ENCODE measurements at regions not wholly inside any gene's neighbourhood (a gene's known extent, or its start where the extent isn't known, plus 50 kb on each side); places are given as distances from the start of the nearest gene placed in this dataset.
A peak's percentile ranks its signal among the peaks of the same experiment; 100 is the strongest.
"Not testable (repeated sequence)": the region's sequence is repeated elsewhere in the genome, so short reads cannot be mapped to it uniquely, and the experiment has no call there.

DNA sequence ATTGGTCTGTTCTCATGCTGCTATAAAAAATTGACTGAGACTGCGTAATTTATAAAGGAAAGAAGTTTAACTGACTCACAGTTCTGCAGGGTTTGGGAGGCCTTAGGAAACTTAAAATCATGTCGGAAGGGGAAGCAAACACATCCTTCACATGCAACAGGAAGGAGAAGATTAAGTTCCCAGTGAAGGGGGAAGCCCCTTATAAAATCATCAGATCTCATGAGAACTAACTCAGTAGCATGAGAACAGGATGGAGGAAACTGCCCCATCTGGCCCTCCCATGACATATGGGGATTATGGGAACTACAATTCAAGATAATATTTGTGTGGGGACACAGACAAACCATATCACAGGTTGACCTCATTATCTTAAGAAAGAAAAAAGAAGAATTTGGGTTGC is 134.5 kb downstream of the PPP1R3A start:
- no peak for DNase-seq

DNA sequence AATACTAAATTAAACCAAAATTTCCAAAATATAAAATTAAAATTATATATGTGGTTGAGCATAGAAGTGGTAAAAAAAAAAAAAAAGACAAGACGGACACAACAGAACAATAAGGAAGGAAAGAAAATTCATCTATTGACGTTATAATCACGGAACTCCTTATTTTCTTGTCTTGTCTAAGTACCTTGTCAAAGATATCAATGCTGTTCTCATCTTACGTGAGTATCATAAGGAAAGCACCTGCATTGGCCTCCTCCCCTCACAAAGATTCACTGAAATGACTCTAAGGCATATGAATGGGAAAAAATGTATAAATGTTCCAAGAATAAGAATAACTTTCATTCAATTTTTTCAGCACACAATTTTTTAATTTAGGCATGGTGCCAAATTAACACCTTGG is 135.4 kb downstream of the PPP1R3A start:
- no peak for DNase-seq

DNA sequence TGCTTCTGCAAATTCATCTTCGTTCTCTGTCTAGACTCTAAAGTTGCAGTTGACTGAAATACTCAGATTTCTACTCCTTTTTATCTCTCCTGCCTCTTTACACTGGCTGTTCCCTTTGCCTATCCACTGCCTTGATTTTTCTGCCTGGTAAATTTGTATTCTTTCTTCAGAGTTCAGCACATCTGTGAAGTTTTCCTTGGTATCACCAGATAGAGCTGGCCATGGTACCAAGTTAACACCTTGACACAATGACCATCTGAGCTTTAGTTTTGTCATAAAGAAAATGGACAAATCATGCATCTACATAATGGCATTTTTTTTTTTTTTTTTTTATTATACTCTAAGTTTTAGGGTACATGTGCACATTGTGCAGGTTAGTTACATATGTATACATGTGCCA is 143.0 kb downstream of the PPP1R3A start:
- no peak for DNase-seq

DNA sequence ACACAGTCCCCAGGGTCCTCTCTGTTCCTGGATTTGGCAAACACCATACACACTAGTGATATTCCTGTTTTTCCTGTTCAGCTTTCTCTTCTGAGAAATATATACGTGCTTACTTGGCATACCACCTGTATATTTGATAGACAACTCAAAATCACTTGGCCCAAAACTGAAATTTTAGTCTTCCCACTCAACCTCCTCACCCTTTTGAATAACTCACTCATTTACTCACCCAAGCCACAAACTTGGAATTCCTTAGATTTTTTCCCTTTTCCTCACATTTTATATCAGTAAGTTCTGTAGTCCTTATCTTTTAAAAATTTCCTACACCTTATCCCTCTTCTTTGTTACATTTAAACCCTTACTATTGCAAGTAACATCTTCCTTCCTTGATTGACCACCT is 143.4 kb downstream of the PPP1R3A start:
- no peak for DNase-seq

DNA sequence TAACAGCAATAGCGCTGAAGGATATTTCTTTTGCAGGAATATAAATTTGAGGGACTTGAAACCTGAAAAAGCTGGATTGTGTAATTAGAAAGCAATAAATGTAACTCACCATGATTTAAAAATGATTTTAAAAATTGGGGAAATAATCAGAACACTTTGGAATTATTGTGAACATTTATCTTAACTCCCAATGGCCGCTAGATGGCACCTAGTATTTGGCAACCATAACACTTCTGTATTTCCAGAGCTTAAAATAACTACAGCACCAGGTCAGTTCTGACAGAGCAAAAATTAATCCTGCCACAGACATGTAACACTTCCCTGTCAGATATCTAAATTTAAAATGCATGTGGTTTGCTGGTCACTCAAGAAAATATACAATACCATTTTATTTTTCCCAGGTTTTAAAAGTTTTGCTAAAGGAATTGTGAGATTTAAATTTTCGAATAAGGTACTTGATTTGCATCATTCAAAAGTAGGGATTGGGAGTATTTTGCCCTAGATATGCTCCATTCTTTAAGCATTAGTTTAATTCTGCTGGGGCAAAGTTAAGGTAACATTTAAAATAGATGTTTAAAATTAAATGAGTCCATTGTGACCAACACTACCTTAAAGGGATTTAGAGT is 144.5 kb downstream of the PPP1R3A start:
- DNase-seq, result peak in 1 of 56 donors; percentile 14

DNA sequence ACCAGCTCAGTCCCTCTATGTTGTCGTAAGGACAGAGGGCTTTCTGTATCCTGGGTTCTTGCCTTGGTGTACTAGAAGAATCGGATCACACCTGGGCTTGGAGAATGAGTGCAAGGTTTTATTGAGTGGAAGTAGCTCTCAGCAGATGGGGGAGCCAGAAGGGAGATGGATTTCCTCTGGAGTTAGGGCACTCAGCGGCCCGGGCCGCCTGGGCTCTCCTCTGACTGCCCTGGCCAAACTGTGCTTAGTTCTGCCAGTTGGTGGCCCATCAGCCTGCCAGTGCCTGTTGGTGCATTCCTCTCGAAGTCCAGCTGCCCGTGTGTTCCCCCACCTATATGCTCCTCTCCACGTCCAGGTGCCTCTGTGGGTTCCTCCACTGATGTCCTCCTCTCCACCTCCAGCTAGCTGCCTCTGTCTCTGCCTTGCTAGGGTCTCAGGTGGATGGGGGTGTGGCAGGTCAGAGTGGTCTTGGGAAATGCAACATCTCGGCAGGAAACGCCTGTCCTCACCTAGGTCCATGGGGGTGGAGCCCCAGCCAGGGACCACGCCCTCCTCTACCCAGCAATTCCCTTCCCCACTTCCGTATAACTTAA is 148.6 kb downstream of the PPP1R3A start:
- no peak for DNase-seq

DNA sequence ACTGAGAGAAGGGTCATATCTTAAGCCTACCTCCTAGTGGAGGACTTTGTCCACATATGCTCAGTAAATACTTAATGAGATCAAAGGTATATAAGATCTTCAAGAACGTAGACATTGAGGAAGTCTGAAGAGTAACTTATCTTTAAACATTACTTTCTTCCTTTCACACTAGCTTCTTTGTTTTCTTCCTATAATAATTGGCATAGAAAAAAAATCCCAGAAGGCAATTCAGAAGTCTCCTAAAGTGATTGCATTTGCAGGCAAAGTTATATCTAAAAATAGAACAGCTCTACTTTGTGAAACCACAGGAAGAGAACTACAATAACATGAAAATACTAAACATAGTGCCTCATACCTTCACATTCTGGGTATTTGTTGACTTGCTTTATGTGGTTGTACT is 150.4 kb downstream of the PPP1R3A start:
- no peak for DNase-seq

DNA sequence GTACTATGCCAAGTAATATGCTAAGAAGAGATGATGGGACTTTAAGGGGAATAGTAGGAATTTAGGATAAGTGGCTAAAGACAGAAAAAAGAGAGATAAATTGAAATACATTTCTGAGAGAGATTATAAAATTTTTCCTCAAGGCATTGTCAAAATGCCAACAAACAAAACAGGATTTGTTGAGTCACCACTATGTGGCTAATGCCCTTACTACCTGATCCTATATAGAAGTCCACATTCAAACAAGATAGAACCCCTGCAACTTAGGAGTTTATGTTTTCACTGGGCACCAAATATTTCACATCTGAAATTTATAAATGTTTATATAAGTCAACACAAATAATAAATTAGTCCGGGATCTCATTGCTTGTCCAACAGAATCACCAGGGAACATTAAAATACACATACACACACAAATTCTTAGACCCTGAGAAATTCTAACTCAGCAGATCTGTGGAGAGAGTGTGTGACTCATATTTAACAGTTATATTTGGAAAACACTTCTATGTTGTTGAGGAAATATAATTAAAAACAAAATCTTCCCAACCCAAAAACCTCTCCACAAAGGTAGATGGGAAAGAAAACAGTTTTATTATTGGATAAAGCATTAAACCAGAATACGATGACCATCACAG is 154.3 kb downstream of the PPP1R3A start:
- no peak for DNase-seq

DNA sequence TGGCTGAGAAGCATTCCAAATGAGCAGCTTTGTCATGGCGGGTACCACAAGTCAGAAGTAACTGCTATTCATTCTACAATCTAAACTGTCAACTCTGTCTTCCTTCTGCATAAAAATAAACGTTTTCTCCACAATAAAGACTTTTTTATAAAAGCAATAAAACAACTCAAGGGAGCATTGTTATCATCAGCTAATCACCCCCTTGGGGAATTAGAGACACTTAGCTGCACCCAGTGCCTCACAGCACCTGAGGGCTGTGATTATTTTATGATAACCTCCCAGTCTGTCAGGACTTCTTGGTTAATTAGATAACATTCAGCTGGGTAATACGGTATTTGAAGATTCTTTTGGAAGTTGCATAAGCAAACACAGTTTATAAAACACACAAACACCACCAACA is 155.6 kb downstream of the PPP1R3A start:
- DNase-seq, result no peak

DNA sequence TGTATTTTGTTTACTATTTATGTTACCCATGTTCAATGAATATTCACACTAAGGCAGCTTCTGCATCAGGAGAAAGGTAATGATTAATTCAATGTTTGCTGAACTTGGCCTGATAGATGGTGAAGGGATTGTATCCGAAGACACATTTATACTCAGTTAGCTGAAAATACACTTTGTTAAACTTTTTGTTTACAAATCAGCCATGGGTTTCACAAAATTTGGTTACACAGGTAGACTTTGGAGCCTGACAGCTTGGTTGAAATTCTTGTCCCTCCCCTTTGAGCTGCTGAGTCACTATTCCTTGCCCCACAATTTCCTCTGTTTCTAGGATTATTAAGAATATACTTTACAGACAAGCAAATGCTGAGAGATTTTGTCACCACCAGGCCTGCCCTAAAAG is 162.6 kb downstream of the PPP1R3A start:
- no peak for DNase-seq

DNA sequence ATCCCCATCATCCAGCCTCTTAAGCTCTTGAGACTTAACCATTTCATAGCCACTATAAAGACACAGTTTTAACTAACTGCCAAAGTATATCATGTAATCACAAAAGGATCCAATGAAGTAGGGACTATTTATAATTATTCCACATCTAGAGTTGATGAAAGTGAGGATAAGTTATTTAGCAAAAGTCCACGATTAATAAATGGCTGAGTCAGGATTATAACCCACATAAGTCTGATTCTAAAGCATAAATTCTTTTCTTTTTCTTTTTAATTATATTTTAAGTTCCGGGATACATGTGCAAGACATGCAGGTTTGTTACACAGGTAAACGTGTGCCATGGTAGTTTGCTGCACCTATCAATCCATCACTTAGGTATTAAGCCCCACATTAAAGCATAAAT is 166.1 kb downstream of the PPP1R3A start:
- DNase-seq, result no peak

DNA sequence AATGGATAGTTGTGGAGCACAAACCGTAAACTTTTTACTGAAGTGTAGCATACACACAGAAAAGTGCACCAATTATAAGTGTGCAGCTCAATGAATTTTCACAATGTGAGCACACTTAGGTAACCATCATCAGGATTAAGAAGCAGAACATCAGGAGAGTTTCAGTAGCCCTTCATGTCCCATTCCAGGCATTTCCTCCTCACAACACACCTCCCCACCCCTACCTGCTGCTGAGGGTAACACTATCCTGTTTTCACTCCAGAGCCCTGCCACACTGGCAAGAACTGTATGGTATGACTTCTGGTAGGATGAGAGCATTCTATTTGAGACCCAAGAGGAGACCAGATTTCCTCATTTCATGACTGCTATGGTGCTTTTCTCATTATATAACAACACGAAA is 166.5 kb downstream of the PPP1R3A start:
- no peak for DNase-seq

DNA sequence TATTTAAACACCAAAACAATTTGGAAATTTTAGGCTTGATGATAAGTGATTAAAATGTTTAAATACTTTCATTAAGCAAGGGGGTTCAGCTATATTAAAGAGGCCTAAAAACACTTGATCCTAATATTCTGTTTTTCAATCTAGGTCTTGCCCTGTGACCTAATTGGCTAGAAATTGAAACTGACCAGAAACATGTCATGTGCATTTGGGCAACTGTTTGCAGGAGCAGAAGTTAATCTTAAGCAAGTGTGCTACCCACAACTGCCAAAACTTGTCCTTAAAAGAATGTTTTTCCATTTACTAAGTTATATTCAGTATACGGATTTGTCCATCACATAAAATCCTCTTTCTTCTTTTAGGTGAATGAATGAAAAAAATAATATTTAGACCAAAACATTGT is 167.3 kb downstream of the PPP1R3A start:
- DNase-seq, result no peak

DNA sequence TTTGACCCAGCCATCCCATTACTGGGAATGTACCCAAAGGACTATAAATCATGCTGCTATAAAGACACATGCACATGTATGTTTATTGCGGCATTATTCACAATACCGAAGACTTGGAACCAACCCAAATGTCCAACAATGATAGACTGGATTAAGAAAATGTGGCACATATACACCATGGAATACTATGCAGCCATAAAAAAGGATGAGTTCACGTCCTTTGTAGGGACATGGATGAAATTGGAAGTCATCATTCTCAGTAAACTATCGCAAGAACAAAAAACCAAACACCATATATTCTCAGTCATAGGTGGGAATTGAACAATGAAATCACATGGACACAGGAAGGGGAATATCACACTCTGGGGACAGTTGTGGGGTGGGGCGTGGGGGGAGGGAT is 170.4 kb downstream of the PPP1R3A start:
- not testable (repeated sequence) for DNase-seq

DNA sequence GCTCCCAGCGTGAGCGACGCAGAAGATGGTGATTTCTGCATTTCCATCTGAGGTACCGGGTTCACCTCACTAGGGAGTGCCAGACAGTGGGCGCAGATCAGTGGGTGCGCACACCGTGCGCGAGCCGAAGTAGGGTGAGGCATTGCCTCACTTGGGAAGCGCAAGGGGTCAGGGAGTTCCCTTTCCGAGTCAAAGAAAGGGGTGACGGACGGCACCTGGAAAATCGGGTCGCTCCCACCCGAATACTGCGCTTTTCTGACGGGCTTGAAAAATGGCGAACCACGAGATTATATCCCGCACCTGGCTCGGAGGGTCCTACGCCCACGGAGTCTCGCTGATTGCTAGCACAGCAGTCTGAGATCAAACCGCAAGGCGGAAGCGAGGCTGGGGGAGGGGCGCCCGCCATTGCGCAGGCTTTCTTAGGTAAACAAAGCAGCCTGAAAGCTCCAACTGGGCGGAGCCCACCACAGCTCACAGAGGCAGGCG is 175.8 kb downstream of the PPP1R3A start:
- DNase-seq, result not testable (repeated sequence)

DNA sequence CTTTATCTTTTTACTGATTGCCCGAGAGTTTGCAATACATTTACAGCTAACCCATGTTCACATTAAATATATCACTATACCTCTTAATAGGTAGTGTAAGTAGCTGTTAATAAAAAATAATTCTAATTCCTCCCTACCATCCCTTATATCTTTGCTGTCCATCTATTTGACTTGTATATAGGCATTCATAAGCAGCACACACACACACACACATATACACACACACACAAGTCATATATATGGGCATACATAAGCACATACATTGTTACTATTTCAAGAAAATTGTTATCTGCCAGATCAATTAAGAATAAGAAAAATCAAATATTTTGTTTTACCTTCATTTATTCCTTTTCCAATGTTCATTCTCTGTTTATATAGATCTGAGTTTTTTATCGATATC is 176.4 kb downstream of the PPP1R3A start:
- no peak for DNase-seq

DNA sequence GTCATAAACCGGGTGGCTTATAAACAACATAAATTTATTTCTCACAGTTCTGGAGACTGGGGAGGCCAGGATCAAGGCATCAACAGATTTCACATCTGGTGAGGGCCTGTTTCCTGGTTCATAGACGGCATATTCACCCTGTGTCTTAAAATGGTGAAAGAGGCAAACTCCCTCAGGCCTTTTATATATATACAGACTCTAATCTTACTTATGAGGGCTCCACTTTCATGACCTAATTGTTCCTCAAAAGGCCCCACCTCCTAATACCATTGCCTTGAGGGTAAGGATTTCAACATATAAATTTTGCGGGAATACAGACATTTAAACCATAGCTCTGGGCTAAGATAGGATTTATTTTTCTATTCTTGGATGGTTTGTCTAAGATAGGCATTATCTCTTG is 187.2 kb downstream of the PPP1R3A start:
- DNase-seq, result no peak

DNA sequence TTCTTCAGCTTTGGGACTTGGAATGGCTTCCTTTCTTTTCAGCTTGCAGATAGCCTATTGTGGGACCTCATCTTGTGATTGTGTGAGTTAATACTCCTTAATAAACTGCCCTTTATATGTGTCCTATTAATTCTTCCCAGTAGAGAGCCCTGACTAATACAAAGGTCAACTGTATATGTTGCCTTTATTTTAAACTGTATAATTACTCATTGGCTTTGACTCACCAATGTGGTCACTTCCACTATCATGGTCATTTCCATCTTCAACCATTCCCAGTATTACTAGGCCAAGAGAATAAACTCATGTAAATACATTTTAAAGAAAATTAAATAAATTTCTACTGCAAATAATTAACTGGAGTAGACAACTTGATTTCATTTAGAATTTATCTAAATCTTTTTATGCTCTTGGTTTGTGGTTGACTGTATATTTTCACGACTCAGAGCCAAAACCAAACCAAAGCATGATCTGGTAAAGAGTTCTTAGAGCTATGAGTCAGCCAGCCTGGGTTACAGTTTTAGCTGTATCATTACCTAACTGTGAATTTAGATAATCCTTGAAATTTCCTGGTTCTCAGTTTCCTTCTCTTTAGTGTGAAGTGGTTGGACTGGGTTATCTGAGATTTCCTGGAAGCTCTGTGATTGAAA is 188.4 kb downstream of the PPP1R3A start:
- DNase-seq, result no peak

DNA sequence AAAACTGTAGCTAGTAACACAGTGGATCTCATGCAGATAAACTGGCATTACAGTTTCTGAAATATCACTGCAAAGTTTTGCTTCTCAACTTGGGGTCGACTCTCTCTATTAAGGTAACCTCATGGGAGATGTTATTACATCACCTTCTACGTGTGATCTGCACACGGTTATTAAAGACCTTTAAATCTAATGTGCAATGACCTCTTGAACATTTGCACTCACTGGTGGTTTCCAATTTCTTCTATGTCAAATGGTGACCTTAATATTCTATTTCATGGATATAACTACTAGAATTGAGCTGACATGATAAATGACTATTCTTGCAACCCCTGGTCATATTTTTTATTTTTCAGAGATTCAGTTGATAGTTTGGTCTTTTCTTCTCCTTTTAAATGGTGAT is 191.3 kb downstream of the PPP1R3A start:
- no peak for DNase-seq

DNA sequence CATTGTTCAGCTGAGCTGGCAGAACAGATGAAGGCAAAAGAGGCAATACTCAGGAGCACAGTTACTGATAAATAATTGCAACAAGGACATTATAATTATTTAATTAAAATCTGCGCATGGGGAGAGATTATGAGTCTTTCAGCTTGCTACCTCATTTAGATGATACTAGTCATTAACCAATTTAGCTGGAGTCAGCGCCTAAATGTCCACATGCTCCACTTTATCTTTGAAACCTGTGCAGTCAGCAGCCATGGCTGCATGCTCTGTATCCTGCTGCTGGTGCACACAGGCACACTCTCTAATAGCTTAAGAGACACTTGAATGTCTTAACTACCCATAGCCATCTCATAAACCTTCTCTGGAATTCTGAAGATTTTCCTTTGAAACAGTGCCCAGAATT is 196.8 kb downstream of the PPP1R3A start:
- DNase-seq, result no peak

DNA sequence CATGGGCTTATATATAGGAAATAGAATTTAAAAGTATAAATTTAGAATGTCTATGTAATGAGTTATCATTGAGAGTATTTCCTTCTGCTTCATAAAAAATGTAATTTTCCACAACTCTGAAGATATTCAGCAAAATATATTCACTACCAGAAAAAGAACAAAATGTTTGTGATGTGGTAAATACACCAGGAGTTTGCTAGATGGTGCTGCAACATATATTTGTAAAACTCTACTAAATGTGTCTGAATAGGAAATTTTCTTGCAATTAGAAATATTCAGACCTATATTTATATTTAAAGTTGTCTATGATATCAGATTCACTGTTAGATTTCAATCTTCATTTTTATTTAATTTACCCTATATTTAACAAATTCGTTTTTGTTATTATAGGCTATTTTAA is 201.1 kb downstream of the PPP1R3A start:
- DNase-seq, result no peak

DNA sequence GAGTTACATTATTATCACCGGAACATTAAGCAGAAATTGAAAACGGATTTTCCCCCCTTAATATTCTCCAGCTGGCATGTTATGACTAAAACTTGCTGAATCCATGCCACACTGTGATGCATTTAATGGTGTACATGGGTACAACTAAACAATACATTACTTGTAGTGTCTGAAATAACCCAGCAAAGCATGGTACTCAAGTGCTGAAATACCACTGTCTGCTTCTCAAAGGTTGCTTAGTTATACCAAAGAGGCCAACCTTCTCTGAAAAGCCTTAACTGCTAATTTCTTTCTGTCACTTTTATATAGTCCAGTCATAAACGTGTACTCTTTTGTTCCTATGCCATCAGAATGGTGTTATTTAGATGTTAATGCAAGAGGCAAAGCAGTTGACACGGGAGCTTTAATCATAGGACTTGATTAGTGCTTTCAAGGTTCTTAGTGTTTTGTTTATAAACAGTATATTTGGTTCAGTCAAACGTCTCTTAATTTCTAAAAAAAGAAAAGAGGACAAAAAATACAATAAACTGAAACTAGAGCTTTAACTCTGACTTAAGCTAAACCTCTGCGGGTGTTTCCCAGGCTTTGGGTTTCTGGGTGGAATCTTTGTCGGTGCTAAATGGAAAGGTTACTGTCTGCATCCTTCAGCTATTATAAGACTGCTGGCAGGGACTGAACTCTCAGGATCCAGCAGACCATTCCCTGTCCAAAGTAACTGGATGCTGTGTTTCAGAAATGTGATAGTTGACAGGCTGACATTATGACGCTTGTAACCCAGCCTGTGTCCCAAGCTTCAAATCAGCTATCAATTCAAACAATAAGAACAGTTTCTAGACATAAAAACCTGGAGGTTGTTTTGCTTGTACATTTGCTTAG is 202.6 kb downstream of the PPP1R3A start:
- DNase-seq, result no peak

Data from amygdala (tissue), 56 donors.